HL-60 (cell line): ENCODE measurements at regions not wholly inside any gene's neighbourhood (a gene's known extent, or its start where the extent isn't known, plus 50 kb on each side); places are given as distances from the start of the nearest gene placed in this dataset.

ENCODE experiments used
- DNase-seq, 2 experiments: peaks; one replicate each; pipeline ENCODE4 v3.0.0-alpha.2; 2010 to 2020; ENCODE audit warnings: low read depth in 1 of 2, low spot score in 1 of 2
- H3K27ac ChIP-seq: fragments of 250-450 bp; sonication (Bioruptor Pico); replicated peaks from 2 replicates; pipeline ENCODE4 v1.5.1; 2020; ENCODE audit warnings: mild to moderate bottlenecking, moderate library complexity
- H3K27me3 ChIP-seq: fragments of 250-450 bp; sonication (Bioruptor Pico); 2 replicates; pipeline ENCODE4 v1.5.1; 2021; ENCODE audit warnings: mild to moderate bottlenecking, moderate library complexity; ENCODE audit not compliant: insufficient read depth, poor library complexity, severe bottlenecking
- H3K4me3 ChIP-seq: replicated peaks from 2 replicates; pipeline ENCODE4 v1.5.1; 2011; ENCODE audit warnings: mild to moderate bottlenecking, control low read depth, low read length; ENCODE audit not compliant: insufficient read depth
- CTCF ChIP-seq: IDR thresholded peaks from one replicate; pipeline ENCODE4 v1.5.1; 2011; ENCODE audit warnings: low read length, control low read depth, inconsistent platforms; ENCODE audit not compliant: insufficient read depth
- GABPA ChIP-seq: IDR thresholded peaks from 2 replicates; pipeline ENCODE4 v1.6.1; 2012; ENCODE audit warnings: low read depth
- POLR2AphosphoS5 ChIP-seq: IDR thresholded peaks from 2 replicates; pipeline ENCODE4 v1.6.1; 2012; ENCODE audit warnings: low read depth
- REST ChIP-seq: IDR thresholded peaks from 2 replicates; pipeline ENCODE4 v1.6.1; 2012; ENCODE audit warnings: low read depth; ENCODE audit not compliant: insufficient replicate concordance
- SPI1 ChIP-seq: IDR thresholded peaks from 2 replicates; pipeline ENCODE4 v1.6.1; 2012; ENCODE audit warnings: low read depth, mild to moderate bottlenecking, borderline replicate concordance

- TF ChIP-seq GABPA: no peak
- TF ChIP-seq SPI1: no peak
- no peak for TF ChIP-seq POLR2AphosphoS5
- Histone ChIP-seq H3K27me3 (no peaks in the 10 kb centered on the region), H3K27ac (no peak overlapping the region), H3K4me3 (no peak overlapping the region)
- DNase-seq: no peak
These were observed 234.9 kb upstream of the GPC6 start for GRCh38 chr13:92991692-92992091.

GRCh38 chr13:92994056-92994455 is 232.6 kb upstream of the GPC6 start:
- no peak overlapping the region for H3K27ac ChIP-seq
- DNase-seq: no peak

GRCh38 chr13:93001866-93002461 is 224.6 kb upstream of the GPC6 start:
- no peak overlapping the region for H3K4me3 ChIP-seq
- H3K27ac ChIP-seq: no peak overlapping the region
- TF ChIP-seq SPI1 (no peak), GABPA (no peak), POLR2AphosphoS5 (no peak), CTCF (no peak), REST (no peak)
- no peak for DNase-seq
- no peaks in the 10 kb centered on the region for H3K27me3 ChIP-seq

More at GRCh38 chr13:92994056-92994455, 232.6 kb upstream of the GPC6 start:
- no peak overlapping the region for H3K4me3 ChIP-seq
- TF ChIP-seq REST: no peak
- TF ChIP-seq GABPA: no peak
- TF ChIP-seq SPI1: no peak
- no peak for TF ChIP-seq CTCF
- no peak for TF ChIP-seq POLR2AphosphoS5
- H3K27me3 ChIP-seq: no peaks in the 10 kb centered on the region

- Histone ChIP-seq H3K27me3 (no peaks in the 10 kb centered on the region), H3K4me3 (no peak overlapping the region), H3K27ac (no peak overlapping the region)
- no peak for DNase-seq
- TF ChIP-seq SPI1 (no peak), GABPA (no peak), POLR2AphosphoS5 (no peak), REST (no peak), CTCF (no peak)
These were observed 223.1 kb upstream of the GPC6 start for GRCh38 chr13:93003531-93003930.
